DMS53 treated with DMSO at 0.1 percent for 48 hours (cell line): ENCODE measurements at regions not wholly inside any gene's neighbourhood (a gene's known extent, or its start where the extent isn't known, plus 50 kb on each side); places are given as distances from the start of the nearest gene placed in this dataset.

Experiments used
- DNase-seq: peaks from one replicate; lab custom pipeline; 2025; ENCODE audit not compliant: unreplicated experiment; lab: John Stamatoyannopoulos, UW

DNA sequence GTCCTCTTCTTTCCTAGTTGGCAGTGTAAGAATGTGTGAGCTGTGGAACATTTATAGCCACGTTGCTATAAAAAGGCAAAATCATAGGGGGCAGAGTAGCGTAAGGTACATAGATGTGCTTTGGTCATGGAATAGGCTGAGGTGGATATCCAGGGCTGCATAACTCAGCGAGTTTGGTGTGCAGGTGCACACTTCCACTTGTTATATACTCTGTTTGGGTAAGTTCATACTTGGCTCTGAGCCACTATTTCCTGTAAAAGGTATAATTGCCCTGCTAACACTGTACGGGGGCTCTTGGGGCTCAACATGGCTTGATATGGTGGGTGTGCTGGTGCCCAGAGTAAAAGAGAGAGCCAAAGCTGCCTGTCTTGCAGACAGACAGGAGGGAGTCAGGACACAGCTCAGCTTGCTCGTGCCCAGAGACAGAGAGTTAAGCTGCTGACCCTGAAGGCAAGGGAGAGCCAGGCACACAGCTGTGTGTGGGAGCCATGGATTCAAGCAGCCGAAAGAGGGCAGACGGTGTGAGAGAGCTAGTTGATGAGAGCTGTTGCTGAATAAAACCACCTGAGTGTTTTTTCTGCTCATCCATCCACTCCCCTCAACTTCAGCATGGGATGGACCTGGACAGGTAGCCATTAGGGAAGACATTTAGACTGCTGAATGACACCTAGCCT lies 126.7 kb downstream of the DKK1 start:
- DNase-seq = no peak

DNA sequence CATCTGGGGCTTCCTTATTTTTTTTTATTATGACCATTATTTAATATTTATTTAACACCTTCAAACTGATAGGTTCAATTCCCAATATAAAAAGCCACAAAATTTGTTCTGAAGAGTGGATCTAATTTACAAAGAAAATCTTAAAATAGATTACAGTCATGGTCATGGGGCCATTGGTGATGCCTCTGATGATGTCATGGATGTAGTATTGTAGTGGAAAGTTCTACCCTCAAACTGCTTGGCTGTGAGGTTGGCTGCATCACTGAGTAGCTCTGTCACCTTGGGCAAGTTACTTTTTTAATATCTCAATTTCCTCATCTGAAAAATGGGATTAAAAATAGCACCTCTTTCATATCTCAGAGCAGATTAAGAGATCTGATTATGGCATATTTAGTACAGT lies 128.5 kb downstream of the DKK1 start:
- DNase-seq = no peak

DNA sequence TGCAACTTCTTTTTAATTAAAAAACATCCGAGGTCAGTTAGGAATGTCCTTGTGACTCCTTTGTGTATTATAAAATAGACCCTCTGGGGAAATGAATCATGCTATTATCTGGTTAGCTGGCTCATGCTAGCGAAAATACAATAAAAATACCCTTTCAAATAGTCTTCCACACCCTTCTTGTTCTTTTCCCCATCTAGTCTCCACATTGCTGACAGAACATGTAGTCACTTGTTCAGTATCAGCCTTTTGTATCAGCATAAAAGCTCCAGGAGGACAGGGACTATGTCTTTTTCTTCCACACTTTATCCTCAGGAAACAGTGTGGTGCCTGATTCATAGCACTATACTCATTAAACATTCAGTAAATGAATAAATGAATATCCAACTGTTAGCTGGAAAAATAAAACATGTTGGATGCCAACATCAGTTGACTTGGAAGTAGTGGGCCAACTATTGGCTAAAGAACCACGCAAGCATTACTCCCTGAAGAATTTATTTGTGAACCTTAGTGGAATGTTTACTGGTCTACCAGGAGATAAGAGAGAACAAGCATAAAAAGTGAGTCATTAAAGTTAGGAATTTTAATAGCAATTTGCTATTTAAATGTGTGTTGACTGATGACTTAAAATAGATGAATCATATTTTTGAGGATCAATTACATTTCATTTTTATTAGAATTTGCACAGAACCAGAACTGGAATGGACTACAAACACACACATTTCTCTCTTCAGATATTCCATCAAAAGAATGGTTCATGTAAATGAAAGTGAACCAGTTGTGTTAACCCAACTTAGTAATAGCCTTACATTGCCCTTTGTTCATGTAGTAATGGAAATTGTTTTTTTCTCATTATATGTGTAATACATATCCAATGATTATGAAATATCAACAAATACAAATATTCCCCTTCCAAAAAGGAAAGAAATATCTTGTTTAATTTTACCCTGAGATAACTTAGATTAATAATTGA lies 129.6 kb downstream of the DKK1 start:
- no peak for DNase-seq

DNA sequence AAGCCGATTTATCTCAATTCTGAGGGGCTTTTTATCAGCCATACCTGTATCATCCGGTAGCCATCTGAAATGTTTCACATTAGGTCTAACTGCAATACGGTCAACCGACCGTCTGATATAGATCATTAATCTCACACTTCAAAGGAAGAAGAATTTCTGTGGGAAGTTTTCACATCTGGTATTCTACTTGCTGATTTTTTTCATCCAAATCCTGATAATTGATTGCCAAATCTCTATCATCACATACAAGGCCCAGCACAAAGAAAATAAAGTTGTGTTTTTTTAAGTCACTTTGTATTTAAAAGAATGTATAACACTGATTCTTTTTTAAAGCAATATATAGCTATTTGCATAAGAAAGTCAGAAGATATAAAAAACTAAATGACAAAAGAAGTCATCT lies 132.3 kb downstream of the DKK1 start:
- DNase-seq = no peak

DNA sequence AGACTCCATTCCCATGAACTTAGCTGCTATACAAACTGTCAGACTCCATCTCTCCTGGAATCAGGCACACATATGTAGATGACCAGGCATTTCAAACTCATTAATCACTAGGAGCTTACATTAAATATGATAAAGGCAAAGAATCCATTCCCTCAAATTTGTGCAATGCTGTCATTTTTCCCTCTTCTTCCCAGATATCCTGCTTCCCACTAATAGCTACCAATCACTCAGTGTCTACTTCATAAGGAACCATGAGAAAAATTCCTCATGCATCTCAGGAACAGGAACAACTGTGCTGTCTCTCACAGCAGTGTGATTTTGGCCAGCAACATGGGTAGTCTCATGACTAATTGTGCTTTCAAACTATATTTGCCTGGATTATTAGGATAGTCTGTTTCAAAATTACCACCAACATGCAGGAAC lies 133.9 kb downstream of the DKK1 start:
- no peak for DNase-seq

DNA sequence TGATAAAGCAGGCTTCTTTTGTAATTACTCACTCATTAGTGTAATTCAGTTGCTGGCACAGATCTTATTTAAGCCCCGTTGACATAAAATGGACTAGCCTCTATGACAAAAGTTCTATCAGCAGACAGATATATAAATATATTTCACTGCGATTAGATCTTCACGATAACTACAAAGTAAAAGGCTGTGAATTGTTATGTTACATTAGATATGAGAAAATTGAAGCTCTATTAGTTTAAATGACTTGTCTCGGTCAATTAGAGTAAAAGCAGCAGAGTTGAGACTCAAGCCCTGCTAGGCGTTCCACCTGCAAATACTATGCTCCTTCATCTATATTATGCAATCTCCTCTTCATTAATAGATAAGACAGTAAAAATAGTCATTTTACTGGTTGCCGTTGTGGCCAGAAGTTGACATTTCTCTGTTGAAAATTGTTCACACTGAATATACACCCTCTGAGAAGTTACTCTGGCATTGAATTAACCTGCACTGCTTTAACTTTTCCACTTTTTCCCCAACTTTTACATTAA lies 136.7 kb downstream of the DKK1 start:
- no peak for DNase-seq

DNA sequence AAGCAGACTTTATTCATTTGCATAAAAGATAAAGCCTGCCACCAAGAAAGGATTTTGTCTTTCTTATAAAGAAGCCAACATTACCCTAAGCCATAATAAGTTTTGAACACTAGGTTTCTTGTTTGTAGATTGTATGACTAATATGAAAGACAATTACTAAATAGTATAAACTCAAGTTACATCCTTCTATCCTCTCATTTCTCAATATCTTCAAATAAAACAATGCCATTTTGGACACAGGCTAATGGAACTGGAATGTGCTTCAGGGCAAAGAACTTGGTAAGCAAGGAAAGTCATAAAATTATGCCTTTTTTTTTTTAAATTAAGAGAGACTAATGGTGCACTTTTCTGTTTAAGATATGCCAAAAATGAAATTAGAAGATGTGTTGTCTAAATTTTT lies 137.7 kb downstream of the DKK1 start:
- no peak for DNase-seq

DNA sequence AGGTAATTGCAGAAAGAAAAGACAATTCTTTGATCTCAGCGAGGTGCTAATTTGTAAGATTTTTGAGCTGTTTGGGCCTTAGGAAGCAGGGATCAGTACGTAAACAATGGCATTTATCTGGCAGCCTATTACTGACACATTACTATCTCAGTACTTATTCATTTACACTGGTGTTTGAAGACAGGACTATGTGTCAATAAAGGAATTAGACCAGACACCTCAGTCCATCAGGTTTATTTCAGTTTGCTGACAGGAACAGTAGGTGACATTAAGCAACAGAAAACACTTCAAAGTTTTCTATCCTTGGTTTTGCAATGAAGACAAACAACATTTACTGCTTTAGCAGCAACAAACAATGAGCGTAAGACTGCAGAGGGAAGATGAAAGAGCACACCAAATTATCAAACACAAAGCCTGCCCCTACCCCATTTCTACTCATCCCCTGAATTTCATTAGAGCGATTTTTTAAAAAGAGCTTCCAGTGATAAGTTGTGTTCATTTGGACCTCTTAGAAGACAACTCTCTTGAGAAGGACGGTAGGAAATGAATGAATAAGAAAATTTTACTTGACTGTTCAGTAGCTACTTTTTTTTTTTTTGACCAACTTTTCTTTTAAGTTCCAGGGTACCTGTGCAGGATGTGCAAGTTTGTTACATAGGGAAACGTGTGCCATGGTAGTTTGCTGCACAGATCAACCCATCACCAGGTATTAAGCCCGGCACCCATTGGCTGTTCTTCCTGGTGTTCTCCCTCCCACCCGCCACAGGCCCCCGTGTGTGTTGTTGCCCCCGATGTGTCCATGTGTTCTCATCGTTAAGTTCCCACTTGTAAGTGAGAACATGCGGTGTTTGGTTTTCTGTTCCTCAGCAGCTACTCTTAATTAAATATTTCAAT lies 138.8 kb downstream of the DKK1 start:
- DNase-seq = no peak

DNA sequence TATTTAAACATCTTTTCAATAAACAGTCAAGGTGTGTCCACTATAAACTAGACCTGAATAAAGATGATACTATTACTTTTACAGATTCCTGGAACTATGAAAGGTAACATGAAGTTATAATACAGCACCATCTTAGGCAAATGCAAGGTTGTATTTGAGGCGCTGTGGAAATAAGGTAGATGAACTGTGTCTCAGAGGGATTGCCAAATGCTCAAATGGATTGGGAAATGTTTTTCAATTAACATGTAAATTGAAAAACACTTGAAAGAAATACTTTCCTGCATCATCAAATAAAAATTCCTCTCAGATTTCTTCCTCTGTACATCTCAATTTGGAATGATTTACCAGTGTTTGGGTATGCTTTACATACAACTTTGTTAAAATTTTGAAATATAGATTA lies 139.4 kb downstream of the DKK1 start:
- no peak for DNase-seq

DNA sequence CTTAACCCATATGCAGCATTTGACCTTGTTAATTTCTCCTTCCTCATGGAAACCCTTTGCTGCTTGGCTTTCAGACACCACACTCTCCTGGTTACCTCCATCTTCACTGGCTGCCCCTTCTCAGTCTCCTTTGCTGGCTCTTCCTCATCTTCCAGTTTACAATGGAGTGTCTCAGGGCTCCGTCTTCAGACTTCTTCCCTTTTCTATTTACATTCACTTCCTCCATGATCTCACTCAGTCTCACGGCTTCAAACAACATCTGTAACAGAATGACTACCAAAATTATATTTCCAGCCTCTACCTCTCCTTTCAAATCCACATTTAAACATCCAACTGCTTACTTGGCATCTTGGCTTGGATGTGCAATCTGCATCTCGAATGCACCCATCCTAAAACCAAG lies 140.4 kb downstream of the DKK1 start:
- DNase-seq = no peak

DNA sequence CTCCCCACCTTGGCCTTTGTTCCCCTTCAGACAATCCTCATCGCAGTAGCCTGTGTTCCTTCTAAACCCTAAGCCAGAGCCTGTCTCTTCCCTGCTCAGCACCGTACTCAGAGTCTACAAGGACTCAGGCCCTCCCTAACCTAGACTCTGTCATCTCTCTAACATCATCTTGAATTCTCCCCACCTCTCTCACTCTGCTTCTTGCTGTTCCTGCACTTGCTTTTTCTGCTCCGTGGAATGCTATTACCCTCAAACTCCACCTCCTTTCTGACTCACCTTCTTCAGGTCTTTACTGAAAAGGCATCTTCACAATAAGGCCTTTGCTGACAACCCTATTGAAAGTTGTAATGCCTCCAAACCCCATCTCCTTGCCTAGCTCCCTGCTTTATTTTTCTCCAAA lies 141.0 kb downstream of the DKK1 start:
- no peak for DNase-seq

DNA sequence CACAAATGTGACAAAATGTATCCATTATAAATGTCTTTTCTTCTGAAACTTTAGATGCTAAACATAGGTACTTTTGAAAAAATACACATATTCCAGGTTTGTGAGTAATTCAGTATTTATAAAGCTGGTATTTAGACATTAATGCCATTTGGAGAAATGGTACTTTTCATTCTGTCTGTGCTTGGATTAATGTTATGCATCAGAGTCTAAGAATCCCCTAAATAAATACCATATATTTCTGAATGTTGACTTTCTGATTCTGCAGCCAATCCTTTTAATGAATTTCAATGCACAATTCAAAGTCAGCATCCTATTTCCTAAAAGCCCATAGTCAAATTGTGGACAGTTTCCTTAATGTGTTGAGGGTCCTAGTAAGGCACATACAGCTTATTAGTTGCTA lies 145.0 kb downstream of the DKK1 start:
- no peak for DNase-seq

DNA sequence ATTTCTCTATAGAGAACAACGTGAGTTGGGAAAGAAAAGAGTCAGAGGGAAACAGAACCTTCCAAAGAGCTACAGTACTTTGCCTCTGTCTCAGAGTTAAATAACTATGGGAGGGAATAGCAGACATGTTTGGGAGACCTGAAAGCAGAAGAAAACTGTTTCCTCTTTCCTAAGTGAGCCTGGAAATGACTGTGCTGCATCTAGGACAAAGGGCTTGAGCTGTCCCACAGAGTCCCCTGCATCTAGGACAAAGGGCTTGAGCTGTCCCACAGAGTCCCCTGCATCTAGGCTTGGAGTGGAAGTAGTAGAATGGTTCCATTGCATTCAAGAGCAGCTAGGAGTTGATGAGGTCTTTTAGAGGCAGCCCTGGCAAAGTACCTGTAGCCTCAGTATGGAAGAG lies 149.7 kb downstream of the DKK1 start:
- DNase-seq = no peak

DNA sequence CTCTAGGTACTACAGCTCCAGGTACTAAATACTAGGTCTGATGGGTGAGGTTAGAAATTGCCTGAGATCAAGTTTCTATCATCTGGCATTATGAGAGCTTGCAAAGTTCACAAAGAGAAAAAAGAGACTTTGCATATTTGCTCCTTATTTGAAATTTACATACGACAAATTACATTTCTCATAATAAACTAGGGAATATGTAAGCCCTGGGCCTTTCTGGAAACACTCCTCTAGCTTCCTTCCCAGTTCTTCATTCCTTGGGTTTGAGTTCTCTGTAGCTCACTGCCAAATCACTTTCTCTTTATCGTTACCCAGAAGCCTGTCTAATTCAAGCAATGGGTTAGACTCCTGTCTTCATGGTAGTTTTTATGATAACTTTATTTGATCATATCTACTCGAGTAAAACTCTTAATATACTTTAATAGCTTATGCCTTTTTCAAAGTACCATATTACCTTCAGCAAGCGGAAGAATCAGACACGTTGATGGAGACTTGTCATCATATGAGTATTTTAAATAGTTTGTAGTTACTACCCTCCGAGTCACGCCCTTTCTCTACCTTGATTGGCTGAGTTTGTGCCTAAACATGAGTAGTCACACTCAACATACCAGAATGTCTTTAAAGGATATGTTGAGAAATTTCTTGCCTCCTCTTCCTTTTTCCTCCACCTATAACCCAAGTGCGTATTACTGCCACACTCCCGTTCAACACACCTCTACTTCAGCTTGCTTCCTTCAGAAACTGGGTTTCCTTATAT lies 150.5 kb downstream of the DKK1 start:
- no peak for DNase-seq

DNA sequence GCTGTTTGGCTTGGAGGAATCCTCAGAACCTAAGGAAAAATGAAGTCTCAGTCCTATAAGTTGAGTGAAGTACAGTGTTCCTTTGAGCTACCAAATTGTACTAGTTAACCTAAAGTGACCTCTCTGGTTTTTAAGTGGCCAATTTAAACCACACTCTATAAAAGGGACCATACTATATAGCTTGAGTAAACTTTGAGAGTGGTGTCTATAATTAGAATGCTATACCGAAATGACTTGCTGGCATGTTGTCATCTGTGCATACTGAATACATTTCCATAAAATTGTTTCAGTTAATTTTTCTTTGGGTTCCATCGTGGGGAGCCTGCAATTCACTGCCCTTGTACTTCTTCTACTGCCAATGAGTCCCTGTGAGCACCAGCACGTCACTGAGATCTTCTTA lies 151.1 kb downstream of the DKK1 start:
- DNase-seq = no peak

DNA sequence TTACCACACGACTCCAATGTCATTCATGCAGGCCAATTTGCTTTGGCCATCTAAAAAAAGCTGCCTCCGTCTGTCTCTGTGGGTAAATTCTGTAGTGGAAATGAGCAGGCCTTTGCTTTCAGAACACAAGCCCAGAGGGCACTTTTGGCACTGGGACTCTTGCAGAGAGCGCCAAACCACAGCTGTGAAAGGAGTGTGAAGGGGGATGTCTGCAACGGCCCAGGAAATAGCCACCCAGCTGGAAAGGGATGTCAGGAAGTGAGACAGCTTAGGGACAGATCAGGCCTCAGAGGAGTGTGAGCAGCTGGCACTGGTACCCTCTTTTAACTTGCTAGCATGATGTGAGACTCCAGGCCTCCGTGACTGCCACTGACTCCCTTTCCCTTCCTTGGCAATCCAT lies 152.4 kb downstream of the DKK1 start:
- DNase-seq = no peak

DNA sequence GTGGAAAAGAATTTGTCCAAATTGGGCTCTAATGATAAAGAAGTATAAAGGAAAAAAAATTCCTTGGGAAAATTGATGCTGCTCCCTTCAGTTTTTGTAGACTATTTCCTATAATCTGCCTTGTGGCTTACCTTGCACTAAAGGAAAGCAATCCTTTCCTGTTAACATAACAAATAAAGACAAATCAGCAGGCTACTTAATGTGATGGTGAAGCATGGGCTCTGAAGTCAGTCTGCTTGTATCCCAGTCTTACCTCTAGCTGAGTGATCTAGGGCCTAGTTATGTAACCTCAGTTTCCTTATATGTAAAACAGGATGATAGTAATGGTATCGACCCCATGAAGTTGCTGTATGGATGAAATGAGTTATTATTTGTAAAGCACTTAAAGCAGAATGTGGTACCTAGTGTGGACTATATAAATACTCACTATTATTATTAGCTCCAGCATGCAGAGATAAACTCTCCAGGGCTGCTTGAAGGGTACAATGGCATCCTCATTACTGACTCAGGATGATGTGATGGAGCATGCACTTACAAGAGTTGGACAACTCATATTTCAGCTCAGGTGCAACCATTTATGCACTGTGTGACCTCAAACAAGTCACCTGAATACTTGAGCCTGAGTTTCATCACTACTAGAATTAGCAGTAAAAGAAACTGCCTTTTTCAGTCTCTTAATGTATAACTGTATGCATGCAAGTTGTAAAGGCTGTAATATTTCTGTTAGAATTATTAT lies 156.1 kb downstream of the DKK1 start:
- no peak for DNase-seq

DNA sequence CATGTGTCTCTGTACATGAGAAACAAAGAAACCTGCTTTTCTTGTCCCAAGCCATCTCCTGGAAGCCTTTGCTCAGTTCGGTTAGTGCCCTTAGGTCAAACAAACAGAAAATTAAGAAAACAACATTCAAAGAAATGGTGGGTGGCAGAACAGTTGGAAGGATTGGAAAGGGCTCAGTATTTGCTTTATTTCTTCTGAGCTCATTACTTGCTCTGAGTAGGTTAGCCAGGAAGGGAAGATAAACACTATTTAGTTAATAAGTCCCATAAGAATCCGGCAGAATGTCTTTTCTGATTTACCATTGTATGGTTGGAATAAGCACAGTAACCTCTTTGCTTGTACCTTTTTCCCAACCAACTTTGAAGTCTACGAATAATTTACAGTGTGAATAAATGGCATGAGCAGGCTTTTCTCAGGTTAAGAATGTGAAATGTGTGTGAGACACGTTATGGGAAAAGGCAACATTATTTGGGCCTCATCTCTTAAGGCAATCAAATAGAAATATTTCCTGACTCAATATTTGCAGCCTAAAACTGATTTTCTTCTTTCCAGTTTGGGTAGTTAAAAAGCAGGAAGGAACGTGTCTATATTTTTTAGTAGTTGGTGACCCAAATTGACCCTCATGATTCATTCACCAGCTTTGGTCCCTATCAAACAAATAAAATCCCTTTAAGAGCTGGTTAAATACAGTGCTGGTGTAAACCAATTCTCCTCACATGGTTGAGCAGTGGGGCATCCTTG lies 158.5 kb downstream of the DKK1 start:
- no peak for DNase-seq

DNA sequence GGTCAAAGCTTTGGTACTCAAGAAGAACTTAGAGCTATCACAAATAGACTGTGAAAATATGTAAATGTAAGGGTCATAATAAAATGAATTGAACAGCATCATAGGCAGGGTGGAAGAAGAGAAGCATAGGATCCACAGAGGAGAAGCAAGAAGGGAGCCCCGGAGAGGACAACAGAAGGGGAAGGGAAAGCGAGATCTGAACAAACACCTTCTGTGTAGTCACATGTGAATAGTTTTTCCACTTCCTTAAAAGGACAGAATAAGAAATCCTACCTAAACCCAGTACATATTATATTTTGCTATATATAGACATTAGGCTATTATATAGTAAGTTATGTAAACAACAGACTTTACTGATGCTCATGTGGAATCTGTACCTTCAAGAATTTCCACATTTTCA lies 160.2 kb downstream of the DKK1 start:
- DNase-seq = no peak
